Hematopoietic multipotent progenitor cell treated with erythropoietin and hydrocortisone succinate and interleukin-3 and kit ligand, for 8 days (in vitro differentiated cells): ENCODE measurements at regions not wholly inside any gene's neighbourhood (a gene's known extent, or its start where the extent isn't known, plus 50 kb on each side); places are given as distances from the start of the nearest gene placed in this dataset.
"Not testable (repeated sequence)": the region's sequence is repeated elsewhere in the genome, so short reads cannot be mapped to it uniquely, and the experiment has no call there.

Experiments used
- DNase-seq: peaks from one replicate; pipeline ENCODE4 v3.0.0-alpha.2; 2015

GRCh38 chr18:70636991-70637390 lies 348.1 kb downstream of the SOCS6 start:
- no peak for DNase-seq

- DNase-seq = peak; percentile 29
Observed at GRCh38 chr18:70634576-70635147, 345.8 kb downstream of the SOCS6 start.

DNA sequence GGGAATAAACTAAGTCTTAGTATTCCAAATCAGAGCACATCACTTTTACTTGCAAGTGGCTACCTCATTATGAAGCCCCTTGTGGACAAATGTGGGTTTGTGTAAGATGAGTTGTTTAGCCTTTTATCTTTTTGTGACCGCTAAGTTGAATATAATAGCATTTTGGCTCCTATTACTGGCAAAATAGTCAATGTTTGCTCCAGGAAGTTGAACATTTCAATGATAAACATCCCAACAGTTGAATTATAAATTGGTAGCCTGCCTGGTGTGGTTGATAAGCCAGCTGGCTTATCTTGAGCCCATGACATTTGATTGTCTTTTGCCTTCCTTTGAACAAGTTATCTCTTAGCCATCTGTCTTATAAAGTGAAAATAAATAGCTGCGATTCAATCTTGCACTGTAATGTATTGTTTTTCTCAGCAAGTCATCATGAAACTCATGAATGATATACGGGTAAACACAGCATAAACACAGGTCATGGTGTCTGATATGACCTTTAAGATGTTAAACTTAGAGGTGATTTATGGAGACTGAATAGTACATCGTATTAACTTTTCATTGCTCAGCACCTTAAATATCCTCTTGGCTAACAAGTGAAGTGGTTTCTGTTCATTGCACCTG lies 338.4 kb downstream of the SOCS6 start:
- DNase-seq = peak; percentile 80

- DNase-seq = peak; percentile 35
Observed at GRCh38 chr18:70622622-70623419, 334.0 kb downstream of the SOCS6 start.

- DNase-seq = peak; percentile 96
Observed at GRCh38 chr18:70621710-70622109, 332.9 kb downstream of the SOCS6 start.

DNA sequence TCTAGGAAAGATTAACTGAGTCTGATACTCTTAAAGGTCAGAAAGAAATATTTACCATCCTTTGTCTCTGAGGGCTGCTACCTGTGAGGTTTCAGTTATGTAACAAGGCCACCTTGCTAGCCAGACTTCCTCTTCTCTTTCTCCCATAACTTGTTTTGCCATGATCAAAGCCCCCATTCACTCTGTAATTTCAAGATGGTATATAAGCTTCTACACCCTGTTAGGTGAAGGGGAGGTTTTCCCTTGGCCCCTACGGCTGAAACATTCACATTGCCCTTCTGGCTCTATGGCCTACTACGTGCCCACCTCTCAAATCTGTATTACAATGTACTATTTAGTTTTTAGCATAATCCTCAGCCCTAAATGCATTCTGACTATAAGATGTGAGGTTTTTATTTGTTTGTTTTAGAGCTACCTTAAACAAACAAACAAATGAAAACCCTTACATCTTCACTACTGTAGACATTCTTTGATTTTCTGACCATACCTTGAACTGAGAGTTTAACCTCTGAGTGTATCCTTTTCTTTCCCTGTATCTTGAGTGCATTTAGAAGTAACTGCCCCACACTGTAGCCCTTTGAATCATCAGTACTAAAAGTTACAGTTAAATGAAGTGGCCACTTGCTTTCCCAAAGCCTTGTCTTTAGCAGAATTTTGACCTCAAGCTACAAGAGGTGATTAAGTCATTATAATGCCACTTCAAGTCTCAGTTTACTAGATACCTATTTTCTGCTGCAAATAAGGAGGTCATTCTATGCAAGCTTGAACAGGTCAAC lies 332.2 kb downstream of the SOCS6 start:
- no peak for DNase-seq

- no peak for DNase-seq
Observed at GRCh38 chr18:70617020-70617763, 328.3 kb downstream of the SOCS6 start.

DNA sequence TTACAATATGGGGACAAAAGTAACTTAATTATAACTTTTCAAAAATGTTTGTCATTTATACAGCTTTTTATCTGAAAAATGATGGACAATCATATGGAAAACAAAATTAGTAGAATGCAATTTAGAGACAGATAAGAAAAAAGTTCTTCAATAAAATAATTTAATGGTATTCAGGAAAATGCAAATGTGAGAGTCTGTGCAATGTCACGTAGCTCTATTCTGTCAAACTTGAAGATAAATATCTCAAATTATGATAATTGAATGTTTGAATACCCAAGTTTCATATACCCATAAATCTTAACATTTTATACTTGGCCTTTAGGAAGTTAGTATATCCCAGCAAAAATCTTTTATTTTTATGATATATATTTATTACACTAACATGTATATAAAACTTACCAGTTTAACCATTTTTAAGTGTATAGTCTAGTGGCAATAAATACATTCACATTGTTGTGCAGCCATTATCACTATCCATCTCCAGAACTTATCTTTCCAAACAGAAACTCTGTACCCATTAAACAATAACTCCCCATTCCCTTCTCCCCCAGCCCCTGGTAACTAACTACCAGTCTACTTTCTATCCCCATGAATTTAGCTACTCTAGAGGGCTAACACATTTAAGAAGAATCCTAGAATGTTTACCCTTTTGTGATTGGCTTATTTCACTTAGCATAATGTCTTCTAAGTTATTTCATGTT lies 311.5 kb downstream of the SOCS6 start:
- DNase-seq = no peak

- no peak for DNase-seq
Observed at GRCh38 chr18:70598406-70598805, 309.6 kb downstream of the SOCS6 start.

- peak; percentile 82 for DNase-seq
Observed at GRCh38 chr18:70582981-70583380, 294.1 kb downstream of the SOCS6 start.

DNA sequence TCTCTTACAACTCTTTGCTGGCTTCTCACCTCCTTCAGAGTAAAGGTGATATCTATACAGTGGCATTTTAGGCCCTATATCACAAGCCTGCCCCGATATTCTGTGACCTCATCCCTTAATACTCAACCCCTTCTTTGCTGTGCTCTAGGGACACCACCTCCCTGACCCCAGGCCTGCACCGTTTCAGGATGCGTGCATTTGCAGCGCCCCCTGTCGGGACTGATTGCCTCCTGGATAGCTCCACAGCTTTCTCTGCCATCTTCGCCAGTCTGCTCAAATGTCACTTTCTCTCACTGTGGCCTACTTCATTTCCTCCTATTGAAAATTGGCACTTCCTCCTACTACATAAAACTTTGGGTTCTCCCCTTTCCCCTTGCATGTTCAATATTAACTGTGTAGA lies 289.6 kb downstream of the SOCS6 start:
- DNase-seq = peak; percentile 20

- DNase-seq = no peak
Observed at GRCh38 chr18:70577023-70577420, 288.2 kb downstream of the SOCS6 start.

DNA sequence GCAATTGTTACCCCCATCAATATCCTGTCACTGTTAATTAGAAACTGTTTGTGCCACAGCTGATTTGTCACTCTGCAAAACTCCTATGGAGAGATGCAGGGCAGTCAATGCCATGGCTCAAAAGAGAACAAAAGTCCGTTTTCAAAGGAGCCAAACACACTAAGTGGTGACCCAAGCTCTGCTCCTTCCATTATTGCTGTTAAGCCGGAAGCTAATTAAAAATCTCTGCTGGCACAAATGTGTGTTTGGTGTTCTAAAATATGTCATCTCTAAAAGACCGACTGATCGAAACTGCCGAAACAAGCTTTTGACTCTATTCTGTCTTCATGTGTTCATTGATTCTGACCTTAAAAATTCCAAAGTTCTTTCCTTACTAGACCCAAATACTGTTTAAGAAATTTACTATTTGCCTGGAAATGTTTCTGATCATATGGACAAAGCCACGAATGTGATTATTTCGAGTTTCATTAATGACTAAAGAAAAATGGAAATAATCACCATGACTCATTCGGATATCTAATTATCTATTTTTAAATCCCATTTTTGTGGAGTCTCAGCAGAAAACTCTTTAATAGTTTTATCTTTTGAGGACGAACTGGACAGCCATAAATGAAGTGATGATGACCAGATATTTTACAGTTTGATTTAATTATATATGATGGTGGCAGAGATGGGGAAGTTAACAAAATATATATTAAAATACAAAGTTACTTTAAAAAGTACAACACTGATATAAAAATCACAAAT lies 287.6 kb downstream of the SOCS6 start:
- DNase-seq = no peak

GRCh38 chr18:70574951-70575350 lies 286.1 kb downstream of the SOCS6 start:
- not testable (repeated sequence) for DNase-seq

GRCh38 chr18:70569647-70570046 lies 280.8 kb downstream of the SOCS6 start:
- not testable (repeated sequence) for DNase-seq

DNA sequence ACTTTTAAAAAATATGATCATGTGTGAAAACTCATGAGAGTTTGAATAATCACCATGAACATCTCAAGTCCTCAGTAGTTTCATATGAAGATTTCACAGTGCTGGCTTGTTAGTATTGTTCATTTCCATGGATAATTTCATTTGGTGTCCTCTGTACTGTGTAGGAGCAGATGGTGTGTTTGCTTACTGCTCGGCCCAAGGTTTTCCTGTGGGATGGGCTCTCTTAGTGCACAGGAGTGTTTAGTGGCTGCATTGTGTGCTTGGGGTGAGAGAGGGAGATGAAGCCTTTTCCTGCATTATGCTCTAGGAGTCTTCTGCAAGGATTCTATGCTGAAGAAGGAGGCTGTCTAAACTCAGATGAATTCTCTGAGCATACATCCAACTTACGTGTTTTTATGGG lies 270.6 kb downstream of the SOCS6 start:
- DNase-seq = no peak

- no peak for DNase-seq
Observed at GRCh38 chr18:70558371-70558770, 269.5 kb downstream of the SOCS6 start.

GRCh38 chr18:70554854-70555445 lies 266.1 kb downstream of the SOCS6 start:
- DNase-seq = no peak

DNA sequence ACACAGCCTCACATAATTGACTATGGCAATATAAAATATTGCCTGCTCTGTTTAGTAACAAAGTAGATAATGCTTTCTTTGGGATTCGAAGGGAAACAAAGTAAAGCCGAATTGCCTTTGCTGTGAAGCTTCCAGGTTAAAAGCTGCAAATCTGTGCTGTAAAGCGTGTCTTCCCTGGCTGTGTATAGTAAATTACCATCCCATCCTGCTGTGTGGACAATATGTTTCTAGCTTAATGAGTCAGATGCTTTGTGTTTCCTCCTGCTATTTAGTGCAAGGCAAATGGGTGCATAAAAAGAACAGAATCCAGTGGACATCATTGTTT lies 265.1 kb downstream of the SOCS6 start:
- no peak for DNase-seq

DNA sequence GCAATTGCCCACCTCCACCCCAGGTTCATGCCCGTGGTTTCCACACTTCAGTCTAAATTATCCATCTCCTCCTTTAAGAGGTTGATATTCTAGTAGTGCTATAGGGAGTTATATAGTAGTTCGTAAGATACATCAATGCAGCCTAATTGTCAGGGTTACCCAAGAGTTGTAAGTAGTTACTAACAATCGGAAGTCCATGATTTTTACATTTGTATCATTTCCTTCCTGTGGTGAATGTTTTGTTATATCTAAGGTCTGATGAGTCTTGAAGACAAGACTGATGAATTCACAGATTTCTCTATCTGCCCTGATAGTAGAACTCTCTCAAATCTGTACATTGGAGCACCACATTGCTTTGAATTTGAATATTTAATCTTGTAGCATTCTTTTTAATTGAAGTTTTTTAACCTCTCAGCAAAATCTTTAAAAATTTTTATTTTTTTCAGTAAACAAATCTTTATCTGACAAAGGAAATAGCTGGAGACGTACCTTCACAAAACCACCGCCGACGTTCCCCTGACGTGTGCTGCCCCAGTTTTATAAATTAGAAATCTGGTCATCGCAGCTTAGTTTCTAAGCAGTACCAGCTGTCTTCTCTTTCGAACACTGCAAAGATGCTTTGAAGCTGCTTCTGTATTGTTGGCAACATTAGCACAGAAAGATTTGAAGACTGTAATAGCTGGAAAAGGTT lies 264.5 kb downstream of the SOCS6 start:
- DNase-seq = no peak
